GM11168 (cell line): ENCODE measurements at regions not wholly inside any gene's neighbourhood (a gene's known extent, or its start where the extent isn't known, plus 50 kb on each side); places are given as distances from the start of the nearest gene placed in this dataset.

Experiments used
- in situ Hi-C: fragments of 300-500 bp; cut with MboI; formaldehyde crosslinking; loops from one replicate; pipeline ENCODE4 v1.12.0; 2022; ENCODE audit warnings: low sequenced_read_pairs; ENCODE audit not compliant: unreplicated experiment

GRCh38 chr15:31258260-31258659, 68.4 kb upstream of the KLF13 start:
- in situ Hi-C loops, result no loop called here

GRCh38 chr15:31259562-31260252, 66.9 kb upstream of the KLF13 start:
- in situ Hi-C loops, result no loop called here

- in situ Hi-C loops, result no loop called here
Measured at GRCh38 chr15:31260646-31261265, 65.9 kb upstream of the KLF13 start.

DNA sequence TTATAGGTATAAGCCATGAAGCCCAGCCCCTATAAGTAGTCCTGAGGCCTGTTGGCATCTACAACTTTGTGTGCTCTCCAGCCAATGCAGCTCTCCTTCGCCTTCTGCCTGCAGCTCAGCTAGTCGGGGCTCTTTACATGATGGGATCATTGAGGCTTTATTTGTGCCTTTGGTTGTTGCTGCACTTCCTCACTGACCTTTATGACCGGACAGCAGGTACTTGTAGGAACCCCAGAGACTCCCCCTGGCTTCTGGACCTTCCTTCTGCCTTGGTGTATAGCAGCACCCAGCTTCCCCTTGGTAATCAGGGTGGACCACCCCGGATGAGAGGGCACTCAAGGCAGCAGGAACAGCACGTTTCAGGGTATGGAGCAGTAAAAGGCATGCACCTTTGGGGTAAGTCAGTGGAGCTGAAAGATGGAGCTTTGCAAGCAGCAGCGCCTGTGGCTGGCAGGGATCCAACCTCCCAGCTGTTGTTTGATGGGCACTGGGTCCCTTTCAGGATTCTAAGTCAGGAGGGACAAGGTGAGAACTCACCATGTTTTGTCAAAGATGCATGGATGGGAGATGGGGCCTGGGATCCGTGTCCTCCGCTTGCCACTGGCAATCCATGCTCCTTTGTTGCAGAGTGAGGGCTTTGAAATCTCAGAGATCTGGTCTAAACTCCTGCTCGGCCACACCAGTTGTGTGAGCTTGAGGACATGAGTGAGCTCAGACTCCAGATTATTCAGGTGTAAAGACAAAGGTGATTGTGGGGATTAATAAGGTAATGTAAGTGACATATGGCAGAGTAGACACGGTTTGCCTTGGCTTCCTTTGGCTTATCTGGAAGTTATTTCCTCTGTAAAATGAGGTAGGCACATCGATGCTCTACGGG, 65.1 kb upstream of the KLF13 start:
- in situ Hi-C loops, result no loop called here

DNA sequence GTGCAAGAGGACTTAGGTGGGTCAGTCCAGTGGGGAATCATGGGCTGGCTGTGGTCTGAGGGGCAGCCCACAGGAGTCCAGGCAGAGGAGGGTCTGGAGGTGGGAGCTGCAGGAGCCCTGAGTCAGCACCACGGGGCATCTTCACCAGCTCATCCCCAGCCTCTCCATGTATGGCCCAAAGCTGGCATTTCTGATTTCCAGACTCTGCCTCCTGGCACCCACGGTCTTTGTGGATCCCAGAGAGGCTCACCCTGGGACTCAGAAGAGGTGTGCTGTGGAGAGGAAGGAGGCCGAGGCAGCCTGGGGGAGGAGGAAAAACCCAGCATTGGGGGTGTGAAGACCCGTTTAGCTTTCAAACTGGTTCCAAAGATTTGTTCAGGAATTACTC, 64.5 kb upstream of the KLF13 start:
- in situ Hi-C loops, result no loop called here

GRCh38 chr15:31262901-31263671, 63.5 kb upstream of the KLF13 start:
- in situ Hi-C loops, result no loop called here

- in situ Hi-C loops, result no loop called here
Measured at GRCh38 chr15:31263751-31264558, 62.7 kb upstream of the KLF13 start.

DNA sequence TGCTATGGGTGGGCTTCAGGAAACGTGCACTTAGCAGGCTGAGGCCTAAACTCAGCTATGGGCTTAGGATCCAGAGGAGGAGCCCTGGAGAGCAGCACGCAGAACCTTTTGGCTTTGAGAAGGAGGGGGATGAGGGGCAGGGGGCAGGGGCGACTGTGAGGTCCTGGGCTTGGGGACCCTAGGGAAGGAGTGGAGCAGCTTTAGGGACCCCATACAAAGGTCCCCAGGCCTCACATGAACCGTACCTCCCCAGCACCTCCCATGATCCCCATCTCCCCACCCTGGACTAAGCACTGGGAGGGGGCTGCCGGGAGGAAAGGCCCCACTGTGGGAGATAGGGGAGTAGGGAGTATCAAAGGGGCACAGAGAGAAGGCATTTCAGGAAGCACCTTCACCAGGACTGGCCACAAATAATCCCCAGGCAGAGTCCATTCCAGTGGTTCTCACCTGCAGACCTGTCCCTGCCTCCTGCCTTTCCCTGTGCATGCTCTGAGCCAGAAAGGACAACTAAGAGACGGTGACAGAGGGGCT, 62.0 kb upstream of the KLF13 start:
- in situ Hi-C loops, result loop anchor here (5.0 kb wide), 1 partner anchor 32 kb away; no protein-coding TSS in a partner anchor

DNA sequence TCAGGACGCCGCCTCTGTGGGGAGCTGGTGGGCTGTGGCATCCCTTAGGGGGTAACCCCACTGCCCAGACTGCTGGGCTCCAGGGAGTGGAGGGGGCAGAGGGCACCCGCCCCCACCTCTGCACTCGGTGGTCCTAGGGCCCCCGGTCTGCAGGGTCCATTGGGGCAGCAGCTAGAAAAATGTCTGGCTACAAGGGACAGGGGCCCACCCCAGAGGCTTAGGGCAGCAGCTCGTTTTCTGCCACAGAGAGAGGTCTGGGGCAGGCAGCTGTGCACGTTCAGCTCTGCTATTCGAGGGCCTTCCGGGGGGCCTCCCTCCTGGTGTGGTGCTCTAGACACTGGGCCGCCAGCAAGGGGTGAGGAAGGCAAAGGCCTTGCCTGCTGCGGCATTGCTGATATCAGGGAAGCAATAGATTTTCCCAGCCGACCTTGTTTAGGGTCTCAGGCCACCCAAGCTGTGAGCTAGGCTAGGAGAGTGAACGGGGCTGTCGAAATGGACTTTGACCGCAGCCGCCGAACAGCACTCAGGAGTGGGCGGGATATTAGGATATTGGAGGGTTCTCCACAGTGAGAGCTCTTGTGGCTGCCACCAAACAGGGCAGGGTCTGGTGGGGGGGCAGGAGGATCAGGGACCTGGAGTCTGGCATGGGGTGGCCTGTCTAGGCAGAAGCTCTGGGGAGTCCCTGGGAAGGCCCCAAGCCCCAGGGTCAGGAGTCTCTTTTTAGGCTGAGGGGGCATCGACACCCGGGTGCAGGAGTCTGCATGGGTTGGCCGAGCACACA, 61.4 kb upstream of the KLF13 start:
- in situ Hi-C loops, result loop anchor here (5.0 kb wide), 1 partner anchor 33 kb away; no protein-coding TSS in a partner anchor

- in situ Hi-C loops, result loop anchor here (5.0 kb wide), 1 partner anchor 34 kb away; no protein-coding TSS in a partner anchor
Measured at GRCh38 chr15:31265871-31266711, 60.5 kb upstream of the KLF13 start.

DNA sequence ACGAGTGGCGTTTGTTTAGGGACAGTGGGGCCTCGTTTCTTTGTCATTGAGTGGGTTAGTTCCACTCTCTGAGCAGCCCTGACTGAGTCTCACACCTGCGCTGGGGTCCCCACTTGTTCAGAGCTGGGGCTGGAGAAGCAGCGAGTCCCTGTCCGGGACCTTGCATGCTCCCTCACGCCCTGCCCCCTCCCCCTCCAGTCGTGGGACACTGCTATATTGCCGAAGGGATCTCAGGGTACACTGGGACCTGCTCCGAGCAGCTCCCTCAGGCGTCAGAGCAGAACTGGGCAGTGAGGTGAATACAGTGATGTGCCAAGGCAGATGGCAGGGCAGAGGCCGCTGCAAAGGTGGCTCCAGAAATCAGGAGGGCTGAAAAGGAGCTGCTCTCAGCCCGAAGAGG, 59.9 kb upstream of the KLF13 start:
- in situ Hi-C loops, result loop anchor here (5.0 kb wide), 1 partner anchor 34 kb away; no protein-coding TSS in a partner anchor

GRCh38 chr15:31267161-31268107, 59.2 kb upstream of the KLF13 start:
- in situ Hi-C loops, result loop anchor here (5.0 kb wide), 1 partner anchor 35 kb away; no protein-coding TSS in a partner anchor

- in situ Hi-C loops, result loop anchor here (5.0 kb wide), 1 partner anchor 36 kb away; no protein-coding TSS in a partner anchor
Measured at GRCh38 chr15:31268108-31268501, 58.5 kb upstream of the KLF13 start.

DNA sequence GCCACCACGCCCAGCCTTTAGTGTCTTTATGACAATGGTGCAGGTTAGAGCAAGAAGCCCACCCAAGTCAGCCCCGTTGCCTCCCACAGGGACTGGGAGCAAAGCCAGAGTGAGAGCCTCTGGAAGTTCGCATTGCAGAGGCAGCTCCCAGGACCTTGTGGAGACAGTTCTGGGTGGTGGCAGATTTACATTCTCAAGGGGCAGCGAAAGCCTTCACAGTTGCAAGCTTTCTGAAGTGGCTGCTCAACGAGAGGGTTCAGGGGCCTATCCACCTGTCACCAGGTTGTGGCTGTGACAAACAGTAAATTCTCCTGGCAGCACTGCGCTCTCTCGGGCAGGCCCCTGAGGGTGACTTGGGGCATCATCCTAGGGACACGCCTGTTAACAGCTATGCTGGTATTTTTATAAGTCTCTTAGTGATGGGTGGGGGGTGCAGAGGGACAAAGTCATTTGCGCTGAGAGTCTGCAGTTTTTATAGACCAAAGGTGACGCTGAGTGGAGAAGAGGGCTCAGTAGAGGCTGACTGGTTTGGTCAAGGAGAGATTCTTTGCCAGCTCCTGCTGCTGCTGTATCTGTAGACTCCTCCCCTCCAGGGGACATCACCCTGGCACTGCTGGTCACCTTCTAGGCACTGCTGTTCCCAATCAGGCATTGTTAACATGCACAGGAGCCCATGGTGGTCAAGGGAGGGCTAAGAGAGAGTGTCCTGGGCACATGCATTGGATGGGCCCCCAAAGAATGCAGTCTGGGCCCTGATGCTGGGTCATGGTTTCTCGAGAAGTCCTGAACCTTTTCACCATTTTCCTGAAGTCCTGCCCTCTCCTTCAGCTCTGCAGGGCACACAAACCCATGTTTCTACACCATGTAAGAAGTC, 57.5 kb upstream of the KLF13 start:
- in situ Hi-C loops, result loop anchor here (5.0 kb wide), 1 partner anchor 37 kb away; no protein-coding TSS in a partner anchor
